Stomach smooth muscle (tissue), 2 donors: ENCODE measurements at regions not wholly inside any gene's neighbourhood (a gene's known extent, or its start where the extent isn't known, plus 50 kb on each side); places are given as distances from the start of the nearest gene placed in this dataset.

ENCODE experiments used
- H3K27ac ChIP-seq: one replicate; pipeline ENCODE4 v1.7.0; 2013; ENCODE audit warnings: mild to moderate bottlenecking, low read length, inconsistent platforms
- H3K27me3 ChIP-seq, 2 donors: one replicate each; pipeline ENCODE4 v1.7.0; 2013; ENCODE audit warnings: low read length in 2 of 2; ENCODE audit not compliant: insufficient read depth in 2 of 2, control insufficient read depth in 1 of 2
- H3K36me3 ChIP-seq, 2 donors: one replicate each; pipeline ENCODE4 v1.7.0; 2013; ENCODE audit warnings: low read length in 2 of 2; ENCODE audit not compliant: control insufficient read depth in 2 of 2, insufficient read depth in 2 of 2
- H3K4me1 ChIP-seq: one replicate; pipeline ENCODE4 v1.7.0; 2013; ENCODE audit warnings: low read length; ENCODE audit not compliant: control insufficient read depth, insufficient read depth
- H3K4me3 ChIP-seq, 2 donors: one replicate each; pipeline ENCODE4 v1.7.0; 2013; ENCODE audit warnings: low read length in 2 of 2
- H3K9ac ChIP-seq, 2 donors: one replicate each; pipeline ENCODE4 v1.7.0; 2013; ENCODE audit warnings: low read length in 2 of 2, mild to moderate bottlenecking in 1 of 2
- H3K9me3 ChIP-seq, 2 donors: one replicate each; pipeline ENCODE4 v1.7.0; 2013; ENCODE audit warnings: low read length in 2 of 2; ENCODE audit not compliant: control insufficient read depth in 2 of 2
- donor health status: healthy.
- donor health status: Pancreatic carcinoma.

DNA sequence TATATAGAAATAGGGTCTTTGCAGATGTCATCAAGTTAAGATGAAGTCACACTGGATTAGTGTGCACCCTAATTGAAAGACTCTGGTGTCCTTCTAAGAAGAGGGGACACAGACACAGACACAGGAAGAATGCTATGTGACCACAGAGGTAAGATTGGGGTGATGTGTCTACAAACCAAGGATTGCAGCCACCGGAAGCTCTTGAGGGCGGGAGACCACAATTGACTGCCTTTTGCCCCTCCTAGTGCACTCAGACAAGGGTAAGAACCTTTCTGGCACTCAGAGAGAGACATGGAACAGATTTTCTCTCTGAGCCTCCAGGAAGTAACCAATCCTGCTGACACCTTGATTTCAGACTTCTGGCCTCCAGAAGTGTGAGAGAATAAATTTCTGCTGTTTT is 51.2 kb upstream of the ARAP3 start:
- Histone ChIP-seq H3K9ac (no peak overlapping the region), H3K4me1 (no peaks in the 10 kb centered on the region), H3K9me3 (no peaks in the 10 kb centered on the region), H3K4me3 (no peak overlapping the region), H3K27ac (no peak overlapping the region), H3K27me3 (peaks cover 0 to 19% of the 10 kb centered on the region in 2 donors), H3K36me3 (no peaks in the 10 kb centered on the region)

GRCh38 chr5:141732417-141732816 is 50.4 kb upstream of the ARAP3 start:
- no peaks in the 10 kb centered on the region for H3K4me1 ChIP-seq
- peaks cover 0 to 13% of the 10 kb centered on the region in 2 donors for H3K27me3 ChIP-seq
- no peak overlapping the region for H3K9ac ChIP-seq
- no peak overlapping the region for H3K27ac ChIP-seq
- no peak overlapping the region for H3K4me3 ChIP-seq
- no peaks in the 10 kb centered on the region for H3K9me3 ChIP-seq
- no peaks in the 10 kb centered on the region for H3K36me3 ChIP-seq
